HG03439 (cell line): ENCODE measurements at regions not wholly inside any gene's neighbourhood (a gene's known extent, or its start where the extent isn't known, plus 50 kb on each side); places are given as distances from the start of the nearest gene placed in this dataset.

ENCODE experiments used
- ATAC-seq: cut with Tn5 transposase; IDR thresholded peaks from one replicate; pipeline ENCODE4 v1.9.1; 2021; ENCODE audit warnings: mild to moderate bottlenecking, moderate library complexity; ENCODE audit not compliant: unreplicated experiment

DNA sequence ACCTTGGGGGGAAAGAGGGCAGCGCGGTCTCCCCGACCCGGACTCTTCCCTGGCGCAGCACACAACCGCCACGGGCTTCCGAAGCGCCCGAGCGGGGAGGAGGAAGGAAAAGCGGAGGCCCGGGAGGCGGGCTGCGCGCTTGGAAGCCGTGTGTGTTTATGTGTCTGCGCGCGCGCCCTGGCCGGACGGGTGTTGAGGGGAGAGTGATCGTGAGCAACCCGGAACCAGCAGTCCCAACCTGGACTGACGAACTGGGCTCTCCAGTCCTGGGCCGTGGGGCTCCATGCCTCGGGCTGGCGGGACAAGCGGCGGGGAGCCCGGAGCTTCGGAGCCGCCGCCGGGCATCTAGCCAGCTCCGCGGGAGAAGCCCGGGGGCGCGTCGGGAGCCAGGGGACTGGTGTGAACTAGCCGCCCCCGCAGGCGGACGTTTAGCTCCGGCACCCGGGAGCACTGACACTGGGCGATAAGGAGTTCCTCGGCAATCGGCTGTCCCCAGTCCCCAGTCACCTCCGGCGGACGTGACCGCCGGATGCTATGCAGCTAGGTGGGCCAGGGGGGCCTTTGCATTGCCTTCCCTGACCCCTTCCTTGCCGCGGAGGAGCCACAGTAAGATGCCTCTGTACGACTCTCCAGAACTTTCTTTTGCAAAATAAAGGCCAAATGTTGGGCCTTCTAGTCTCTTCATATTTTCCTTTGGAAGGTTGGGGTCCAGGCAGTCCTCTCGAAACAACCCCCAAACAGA lies 74.8 kb upstream of the BCOR start:
- ATAC-seq, result no peak

DNA sequence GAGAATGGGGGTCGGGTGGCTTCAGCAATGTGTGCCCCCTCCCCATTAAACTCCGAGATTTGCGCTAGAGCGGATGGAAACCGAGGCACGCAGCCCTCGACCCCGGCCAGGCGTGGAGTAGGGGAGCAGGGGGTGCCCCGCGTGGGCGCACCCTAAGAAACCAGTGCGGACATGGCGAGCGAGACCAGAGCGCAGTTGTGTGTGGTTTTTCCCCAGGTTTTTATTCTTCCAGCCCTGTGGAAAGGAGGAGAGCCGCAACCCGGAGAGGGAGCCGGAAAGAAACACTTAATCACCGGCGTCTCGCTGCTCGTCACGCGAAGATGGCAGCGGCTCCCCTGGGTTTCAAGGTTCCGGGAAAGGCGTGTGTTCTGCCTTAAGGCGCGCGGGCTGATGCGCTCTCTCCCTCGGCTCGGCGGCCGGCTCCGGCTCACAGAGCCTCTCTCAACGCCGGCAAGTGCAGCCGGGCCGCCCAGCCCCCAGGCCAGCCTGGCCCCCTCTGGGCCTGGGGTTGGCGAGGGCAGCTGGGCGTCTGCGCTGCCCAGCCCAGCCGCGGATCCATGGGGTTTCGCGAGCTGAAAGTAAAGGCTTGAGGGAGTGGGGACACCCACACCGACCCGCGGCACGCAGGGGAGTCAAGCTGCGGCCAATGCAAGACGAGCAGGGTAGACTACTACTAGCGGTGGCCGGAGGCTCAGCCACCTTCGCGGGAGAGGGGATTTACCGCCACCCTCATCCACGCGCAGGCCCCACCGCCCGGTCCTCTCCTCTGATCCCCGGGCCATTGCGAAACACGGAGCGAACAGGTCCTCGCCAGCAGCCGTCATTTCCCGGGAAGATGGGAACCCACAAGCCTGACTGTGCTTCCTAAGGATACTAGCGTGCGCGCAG lies 74.0 kb upstream of the BCOR start:
- ATAC-seq, result no peak

DNA sequence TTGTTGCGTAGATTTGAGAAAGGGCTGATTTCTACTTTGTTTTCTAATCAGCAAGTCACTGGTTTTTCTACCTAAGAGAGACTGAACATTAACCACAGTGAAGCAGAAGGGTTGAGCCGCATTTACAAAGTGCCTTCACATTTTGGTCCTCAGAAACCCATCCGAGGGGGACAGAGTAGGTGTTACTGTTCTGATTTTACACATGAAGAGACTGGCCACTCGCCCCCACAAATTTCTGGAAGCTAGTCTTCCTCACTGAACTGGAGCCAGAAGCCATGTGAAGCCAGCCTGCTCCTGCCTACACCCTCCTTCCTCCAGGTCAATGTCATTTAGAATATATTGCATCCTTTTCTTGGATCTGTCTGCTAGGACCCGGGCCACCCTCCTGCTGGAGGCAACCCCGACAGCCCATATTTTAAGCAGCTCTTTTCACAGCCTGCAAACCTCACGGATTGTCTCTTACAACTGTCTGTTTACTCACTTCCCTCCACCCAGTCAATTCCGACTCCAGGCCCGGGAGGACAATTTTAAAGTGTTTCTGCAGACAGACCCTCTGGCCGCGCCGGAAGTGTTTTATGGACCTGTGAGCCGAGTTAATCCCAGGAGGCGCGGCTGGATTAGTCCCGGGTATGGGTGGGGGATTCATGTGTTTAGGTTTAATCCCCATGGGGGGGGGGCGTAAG lies 73.2 kb upstream of the BCOR start:
- no peak for ATAC-seq

DNA sequence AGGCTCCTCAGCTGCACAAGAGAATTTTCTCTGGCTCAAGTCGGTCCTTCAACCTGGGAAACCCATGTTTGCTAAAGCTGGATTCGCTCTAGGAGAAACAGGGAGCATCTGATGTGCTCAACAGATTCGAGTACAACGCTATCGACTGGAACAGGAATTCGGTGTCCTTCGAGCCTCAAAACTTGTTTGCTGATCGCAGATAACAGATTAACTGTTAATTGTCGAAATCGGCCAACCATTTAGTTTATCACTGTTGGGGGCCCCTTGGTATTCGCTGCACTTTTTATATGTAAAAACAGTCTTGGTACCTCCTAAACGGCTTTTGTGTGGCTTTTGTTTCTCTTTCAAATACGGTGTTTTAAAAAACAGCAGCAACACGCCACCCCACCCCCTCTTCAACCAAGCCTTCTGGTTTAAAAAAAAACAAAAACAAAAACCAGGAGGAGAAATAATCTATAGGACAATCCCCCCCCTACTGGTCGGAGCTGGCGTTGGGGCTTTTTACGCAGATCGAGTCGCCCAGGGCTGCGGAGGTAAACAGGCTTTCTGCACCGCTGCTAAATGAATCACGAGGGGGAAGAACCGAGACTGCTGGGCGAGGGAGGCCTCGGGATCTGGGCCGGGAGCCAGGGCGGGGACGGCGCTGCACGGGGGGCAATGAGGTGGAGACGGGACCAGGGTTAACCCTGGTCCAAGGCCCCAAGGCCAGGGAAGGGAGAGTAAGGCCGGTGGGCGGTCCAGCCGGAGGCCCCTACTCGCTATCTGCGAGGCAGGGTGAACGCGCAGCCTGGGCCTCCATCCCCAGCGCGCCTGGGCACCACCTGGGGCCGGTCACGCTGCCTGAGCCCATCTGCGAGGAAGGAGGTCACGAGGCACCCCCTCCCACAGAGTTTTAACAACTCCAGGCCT lies 71.7 kb upstream of the BCOR start:
- peak; percentile 51 for ATAC-seq

DNA sequence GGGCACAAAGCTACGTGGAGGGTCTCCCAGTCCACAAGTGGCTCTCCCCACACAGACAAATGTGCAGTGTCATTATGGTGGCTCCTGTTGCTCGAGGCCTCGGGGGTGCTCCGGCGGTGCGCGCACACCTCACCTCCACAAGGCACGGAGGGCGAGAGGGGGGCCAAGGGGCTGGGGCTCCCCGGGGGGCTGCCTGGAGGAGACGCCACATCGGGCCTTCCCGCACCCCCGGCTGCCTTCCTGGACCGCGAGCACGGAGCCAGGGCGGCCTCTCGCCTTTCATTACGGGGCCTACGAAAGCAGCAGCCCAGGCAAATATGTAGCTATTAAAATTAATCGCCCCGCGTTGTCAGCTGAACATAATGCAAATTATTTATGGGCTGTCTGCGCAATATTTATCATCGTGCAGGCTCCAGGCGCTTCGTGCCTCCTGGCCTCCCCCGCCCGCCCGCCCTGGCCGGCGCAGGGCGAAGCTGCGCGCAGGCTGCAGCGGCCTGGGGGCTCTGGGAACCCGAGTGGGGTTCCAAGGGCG lies 70.8 kb upstream of the BCOR start:
- ATAC-seq, result no peak

DNA sequence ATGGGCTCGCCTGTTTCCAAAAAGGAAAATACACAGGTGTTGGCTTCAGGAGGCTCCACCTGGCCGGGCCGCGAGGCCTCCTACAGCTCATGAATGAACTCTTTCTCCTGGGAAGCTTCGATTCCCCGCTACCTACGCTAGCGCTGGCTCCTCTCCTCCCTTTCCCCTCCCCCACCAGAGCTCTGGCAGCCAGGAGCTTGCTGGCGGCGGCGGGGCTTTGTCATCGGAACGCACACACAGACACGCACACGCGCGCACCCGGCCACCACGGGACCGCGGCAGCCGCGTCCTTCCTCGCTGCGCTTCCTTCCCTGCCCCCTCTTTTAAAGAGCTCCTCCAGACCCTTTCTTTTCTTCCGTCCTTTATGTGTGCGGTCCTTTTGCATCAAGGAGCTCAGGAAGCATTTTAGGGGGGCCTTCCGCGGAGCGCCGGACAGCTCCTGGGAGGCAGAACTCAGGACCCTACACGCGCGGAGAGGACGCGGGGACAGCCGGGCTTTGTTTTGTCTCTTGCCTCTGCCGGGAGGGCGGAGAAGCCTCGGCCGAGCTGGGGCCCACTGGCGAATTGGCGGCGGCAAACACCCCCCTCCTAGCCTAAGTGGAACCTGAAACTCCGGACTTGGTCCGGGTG lies 70.2 kb upstream of the BCOR start:
- ATAC-seq, result no peak

DNA sequence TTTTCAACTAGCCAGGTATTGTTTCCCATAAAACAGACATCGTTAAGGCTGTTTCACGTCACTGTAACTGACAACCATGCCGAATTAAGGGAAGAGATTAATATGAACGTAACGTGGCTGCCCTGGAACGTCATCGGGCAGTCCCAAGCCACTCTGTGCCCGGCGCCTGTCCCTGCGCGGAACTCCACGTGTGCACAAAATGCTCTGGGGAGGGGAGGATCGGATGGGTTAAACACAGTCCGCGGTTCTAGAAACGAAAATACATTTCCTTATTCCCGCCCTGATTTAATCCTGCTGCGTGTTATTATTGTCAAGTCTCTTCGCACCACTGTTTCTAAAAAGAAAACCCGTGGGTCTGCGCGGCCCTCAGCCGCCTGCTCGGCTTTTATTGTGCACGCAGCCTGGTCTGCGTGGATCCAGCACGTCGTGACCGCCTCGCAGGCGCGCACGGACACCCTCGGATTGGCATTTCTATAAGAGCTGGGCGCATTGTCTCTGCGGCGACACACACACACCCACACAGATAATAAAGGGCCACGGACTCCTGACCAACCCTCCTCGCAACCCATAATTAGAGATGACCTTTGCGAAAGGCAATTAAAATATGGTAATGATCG lies 69.6 kb upstream of the BCOR start:
- ATAC-seq, result no peak

DNA sequence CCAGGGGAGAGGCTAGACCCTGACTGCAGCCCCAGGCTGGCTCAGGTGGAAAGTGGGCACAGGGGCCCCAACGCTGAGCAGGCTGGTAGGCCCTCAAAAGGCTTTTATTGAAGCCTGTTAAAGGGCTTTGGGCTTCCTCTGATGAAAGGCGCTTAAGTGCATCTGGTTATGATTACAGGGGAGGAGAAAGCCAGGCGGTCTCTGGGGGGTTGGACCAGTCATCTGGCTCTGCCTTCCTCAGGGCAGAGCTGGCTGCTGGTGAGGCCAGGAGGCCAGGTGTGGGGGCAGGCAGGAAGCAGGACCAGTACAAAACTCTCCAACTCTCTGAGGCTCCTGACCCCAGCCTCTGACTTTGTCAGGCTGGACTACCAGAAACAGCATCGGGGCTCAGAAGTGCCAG lies 68.8 kb upstream of the BCOR start:
- no peak for ATAC-seq

DNA sequence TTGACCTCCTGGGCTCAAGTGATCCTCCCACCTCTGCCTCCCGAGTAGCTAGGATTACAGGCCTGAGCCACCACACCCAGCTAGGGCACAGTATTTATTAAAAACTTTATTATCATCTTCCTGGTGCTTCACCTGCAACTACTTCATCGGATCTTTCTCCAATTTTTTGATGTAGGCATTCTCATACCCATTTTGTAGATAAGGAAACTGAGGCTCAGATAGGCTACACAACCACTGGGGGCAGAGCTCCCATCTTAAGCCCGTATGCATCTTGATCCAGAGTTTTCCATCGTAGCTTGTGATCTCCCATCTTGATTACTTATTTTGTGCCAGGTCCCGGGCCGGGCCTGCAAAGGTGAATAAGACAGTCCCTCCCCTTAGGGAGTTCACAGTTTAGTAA lies 68.1 kb upstream of the BCOR start:
- ATAC-seq, result no peak

DNA sequence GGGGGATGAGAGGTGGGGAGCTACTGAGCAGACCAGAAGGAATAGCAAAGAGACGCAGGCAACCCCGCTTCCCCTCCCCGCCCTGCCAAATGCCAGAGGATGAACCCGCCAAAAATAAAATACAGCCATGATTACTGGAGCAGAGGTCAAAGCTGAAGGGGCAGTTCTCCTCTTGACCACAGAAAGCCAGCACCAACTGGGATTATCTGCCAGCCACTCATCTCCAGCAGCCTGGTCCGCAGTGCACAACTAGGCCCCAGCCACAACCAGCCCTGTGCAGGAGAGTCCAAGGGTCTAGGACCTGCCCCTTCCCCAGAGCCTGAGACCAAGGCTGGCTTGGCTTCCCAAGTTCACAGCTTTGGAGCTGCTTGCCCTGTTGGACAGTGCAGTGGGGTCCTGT lies 67.4 kb upstream of the BCOR start:
- no peak for ATAC-seq

DNA sequence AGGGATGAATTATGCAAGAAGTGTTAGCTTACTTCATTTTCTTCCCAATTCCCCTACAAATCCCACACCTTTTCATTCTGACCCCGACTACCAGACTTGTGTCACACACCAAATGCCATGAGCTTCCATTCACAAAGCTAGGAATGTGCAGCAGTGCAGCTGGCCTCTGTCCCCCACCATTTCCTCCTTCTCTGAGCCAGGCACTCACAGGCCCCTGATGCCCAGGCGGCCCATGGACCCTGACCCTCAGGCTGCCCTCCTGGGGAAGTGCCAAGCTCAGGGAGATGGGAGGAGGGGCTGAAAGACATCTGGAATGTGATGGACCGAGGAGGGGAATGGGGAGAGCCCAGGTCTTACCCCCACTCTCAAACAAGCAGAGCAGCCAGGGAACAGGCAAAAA lies 67.0 kb upstream of the BCOR start:
- ATAC-seq, result no peak

DNA sequence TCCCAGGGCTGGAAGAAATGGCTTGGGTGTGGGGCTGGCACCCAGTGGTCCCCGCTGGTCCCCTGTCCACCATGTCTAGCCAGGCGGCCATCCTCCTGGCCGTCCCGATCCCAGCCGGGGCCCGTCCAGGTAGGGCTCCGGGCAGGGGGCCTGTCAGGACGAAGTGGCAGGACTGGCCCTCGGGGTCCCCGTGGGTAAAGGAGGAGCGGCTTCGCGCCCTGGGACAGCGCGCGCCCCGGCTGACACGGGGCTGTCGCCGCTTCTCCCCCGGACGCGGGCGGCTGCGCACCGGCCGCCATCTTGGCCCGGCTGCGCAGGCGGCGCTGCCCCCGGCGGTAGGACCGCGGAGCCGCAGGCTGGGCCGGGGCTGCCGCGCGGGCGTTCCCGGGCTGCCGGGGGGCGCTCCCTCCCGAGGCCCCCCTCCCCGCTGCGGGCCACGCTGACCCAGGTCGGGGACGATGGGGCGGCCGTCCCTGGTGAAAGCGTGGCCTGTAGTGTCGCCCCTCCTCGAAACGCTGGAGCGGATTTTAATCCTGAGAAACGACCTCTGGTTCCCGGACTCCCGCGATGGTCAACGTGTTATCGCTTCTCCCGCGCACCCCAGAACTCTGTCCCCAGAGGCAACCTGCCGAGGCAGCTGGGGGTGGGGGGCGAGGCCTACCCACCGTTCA lies 60.4 kb upstream of the BCOR start:
- no peak for ATAC-seq

DNA sequence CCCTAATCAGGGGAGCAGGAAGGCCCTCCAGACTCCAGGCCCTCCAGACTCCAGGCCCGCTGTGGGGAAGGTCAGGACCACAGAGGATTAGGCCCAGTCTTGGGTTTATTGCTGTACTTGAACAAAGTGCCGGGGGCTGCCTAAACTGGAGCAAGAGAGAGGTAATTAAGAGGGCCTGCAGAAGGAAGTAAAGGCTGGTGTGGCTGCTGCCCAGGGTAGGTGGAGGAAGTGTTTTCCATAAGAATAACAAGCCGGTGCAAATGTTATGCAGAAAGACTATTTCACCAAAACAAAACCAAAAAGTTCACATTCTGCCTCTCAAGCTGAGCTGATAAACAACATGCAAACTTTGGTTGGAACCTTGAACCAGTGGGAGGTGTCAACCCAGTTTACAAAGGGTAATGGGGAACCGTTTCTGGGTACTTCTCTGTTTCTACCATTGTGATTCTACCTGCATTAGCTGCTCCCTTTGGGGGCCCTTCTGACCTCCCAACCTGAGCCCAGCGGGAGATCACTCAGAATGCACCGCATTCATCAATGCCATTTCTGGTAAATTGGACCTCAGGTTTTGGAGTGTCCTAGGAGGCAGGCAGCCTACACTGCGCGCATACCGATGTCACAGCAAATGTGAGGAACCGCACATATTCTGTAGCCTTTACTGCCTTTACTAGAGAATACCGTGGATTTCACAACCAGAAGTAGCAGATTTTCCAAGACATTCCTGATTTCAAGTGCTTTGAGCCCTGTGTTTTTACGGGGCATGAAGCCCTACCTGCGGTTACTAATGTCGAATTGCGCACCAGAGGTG lies 59.7 kb upstream of the BCOR start:
- no peak for ATAC-seq

DNA sequence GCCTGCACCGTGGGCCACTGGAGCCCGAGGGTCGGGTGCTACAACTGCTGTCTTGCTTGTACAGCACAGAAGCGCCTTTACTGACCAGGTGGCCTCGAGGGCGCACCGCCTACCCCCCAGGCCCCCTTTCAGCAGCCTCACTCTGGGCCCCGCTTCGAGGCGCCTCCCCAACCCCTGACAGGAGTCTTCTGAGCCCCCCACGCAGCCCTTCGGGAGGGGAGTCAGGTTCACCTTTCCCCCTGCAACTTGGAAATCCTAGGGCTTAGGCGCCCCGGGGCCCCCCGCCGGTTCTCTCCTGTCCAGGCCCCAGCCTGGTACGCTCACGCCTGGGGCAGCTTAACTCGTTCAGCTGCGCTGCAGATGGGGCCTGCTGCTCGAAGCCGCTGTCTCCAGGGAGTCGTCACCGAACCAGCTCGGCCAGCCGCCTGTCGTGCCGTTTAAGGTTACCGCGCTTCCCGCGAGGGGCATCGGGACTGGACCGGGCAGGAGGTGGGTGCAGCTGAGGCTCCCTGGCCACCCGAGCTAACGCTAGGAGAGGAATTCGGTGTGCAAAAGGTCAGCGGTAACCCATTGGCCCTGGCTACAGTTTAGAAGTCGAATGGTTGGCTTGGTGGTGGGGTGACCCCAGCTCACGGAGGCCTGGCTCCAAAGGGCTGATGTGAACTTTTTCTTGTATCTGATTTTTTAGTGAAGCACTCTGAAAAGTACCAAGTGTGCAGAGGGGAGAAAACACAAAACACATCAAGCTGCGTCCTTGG lies 58.9 kb upstream of the BCOR start:
- no peak for ATAC-seq

DNA sequence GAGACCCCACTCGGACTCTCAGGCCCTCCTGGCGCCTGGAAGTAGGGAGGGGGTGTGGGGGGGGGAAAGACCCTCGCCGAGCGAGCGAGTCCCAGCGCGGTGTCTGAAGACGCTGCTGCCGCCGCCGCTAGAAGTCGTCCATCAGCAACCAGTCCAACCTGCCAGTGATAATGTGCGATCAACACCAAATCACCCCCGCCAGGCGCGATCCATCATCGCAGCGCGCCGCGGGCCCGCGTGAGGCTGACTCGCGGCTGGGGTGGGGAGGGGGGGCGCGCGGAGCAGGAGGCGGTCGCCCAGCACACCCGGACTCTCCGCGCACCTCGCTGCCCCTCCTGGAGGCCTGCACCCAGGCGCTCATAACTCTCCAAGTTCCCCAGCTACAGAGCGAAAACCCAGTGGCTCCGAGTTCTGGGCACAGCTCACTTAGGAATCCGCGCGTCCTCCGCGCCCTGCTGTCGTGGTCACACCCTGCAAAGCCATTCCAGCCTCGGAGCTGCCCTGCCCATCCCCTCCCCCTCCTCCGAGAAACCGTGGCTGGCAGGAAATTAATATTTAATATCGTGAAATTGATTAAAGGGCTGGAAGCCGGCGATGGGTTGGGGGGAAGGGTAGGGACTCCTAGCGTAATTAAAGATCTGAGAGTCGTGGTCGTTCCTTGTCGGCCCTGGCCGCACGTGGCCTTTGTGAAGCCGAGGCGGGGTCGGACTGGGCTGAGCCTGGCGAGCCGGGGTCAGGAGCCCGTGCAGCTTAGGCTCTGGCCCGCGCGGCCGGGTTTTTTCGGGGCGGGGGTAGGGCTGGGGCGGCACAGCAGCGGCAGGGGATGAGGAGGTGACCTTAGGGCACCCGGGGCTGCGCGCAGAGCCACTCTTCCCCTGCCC lies 58.1 kb upstream of the BCOR start:
- no peak for ATAC-seq

DNA sequence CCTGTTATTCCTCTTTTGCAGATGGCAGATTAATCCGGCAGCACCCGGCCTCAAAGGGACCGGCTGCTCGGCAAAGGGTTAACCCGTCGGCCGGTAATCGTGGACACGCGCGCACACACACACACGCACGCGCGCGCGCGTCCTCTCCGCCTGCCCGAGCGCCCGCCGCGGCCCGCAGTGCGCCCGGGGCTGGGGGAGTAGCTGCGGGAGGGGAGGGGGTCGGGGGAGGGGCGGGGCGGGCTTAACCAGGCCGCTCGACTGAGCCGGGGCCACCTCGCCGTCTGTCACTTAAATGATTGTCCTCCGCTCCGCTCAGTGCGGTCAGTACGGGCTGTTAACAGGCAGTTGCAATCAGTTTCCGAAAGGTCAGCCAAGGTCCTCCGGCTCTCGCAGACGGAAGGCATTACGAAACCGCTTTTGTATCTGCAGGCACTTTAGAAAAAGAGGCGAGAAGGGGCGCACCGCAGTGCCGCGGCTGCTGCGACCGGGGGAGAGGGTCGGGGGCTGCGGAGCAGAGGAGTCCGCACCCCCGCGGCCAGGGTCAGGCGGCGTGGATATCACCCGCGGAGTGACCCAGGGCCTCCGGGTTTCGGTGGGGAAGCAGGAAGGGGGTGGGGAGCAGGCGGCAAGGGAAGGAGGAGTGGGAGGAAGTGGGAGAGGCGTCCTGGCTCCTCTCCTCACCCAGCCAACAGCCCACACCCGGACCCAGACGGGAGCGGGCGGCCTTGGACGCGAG lies 57.3 kb upstream of the BCOR start:
- ATAC-seq, result no peak
